Brain microvascular endothelial cell (primary cell): ENCODE measurements at regions not wholly inside any gene's neighbourhood (a gene's known extent, or its start where the extent isn't known, plus 50 kb on each side); places are given as distances from the start of the nearest gene placed in this dataset.
"Not testable (repeated sequence)": the region's sequence is repeated elsewhere in the genome, so short reads cannot be mapped to it uniquely, and the experiment has no call there.

Experiments used
- DNase-seq: peaks from one replicate; pipeline ENCODE4 v3.0.0-alpha.2; 2020
- H3K27ac ChIP-seq: fragments of 250-450 bp; sonication (Bioruptor Pico); 2 replicates; pipeline ENCODE4 v1.5.1; 2020; ENCODE audit warnings: mild to moderate bottlenecking, moderate library complexity
- H3K27me3 ChIP-seq: fragments of 250-450 bp; sonication (Bioruptor Pico); replicated peaks from 2 replicates; pipeline ENCODE4 v1.5.1; 2020; ENCODE audit warnings: mild to moderate bottlenecking
- H3K36me3 ChIP-seq: fragments of 250-450 bp; sonication (Bioruptor Pico); replicated peaks from 2 replicates; pipeline ENCODE4 v1.5.1; 2020; ENCODE audit warnings: mild to moderate bottlenecking
- H3K4me3 ChIP-seq: 2 replicates; pipeline ENCODE4 v1.5.1; 2011; ENCODE audit warnings: low read depth, mild to moderate bottlenecking, control low read depth, low read length, moderate library complexity
- in situ Hi-C: cut with HindIII; loops from 2 replicates; pipeline ENCODE4 v1.10.0; 2017; ENCODE audit warnings: low sequenced_read_pairs, low pct_ligation_motif_present
- TF ChIP-seq, protein P1 (sequence below): IDR thresholded peaks from 2 replicates; pipeline ENCODE4 v1.5.1; 2011; ENCODE audit warnings: low read depth, mild to moderate bottlenecking, moderate library complexity, low read length, control low read depth, inconsistent platforms; ENCODE audit errors: missing control alignments

DNA sequence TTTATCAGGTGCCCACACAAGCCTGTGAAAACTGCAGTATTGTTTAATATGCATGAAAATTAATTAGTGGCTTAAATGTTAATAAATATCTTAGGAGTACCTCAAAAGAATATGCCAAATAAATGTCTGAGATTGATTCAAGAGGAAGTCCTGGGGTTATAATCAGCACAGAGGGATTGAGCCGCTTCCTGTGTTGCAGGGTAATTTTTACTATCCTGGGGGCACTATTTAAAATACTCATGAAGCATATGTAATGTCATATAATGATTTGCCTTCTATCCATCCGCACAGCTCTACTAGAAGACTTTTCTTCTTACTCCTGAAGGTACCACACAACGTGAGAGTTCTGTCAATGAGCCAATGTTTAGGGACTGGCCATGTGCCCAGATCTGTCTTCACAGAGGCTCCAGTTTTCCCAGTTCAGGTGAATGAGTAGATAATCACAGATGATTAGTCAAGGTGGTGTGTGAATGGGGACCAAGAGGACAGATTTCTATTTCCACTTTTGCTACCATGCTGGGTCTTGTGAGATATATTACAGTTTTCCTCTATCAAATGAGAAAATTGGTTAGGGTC is 233.3 kb downstream of the USP46 start:
- in situ Hi-C loops: no loop called here
- Histone ChIP-seq H3K4me3 (no peak overlapping the region), H3K27me3 (no peaks in the 10 kb centered on the region), H3K36me3 (no peaks in the 10 kb centered on the region), H3K27ac (no peak overlapping the region)
- TF ChIP-seq, protein P1, sequence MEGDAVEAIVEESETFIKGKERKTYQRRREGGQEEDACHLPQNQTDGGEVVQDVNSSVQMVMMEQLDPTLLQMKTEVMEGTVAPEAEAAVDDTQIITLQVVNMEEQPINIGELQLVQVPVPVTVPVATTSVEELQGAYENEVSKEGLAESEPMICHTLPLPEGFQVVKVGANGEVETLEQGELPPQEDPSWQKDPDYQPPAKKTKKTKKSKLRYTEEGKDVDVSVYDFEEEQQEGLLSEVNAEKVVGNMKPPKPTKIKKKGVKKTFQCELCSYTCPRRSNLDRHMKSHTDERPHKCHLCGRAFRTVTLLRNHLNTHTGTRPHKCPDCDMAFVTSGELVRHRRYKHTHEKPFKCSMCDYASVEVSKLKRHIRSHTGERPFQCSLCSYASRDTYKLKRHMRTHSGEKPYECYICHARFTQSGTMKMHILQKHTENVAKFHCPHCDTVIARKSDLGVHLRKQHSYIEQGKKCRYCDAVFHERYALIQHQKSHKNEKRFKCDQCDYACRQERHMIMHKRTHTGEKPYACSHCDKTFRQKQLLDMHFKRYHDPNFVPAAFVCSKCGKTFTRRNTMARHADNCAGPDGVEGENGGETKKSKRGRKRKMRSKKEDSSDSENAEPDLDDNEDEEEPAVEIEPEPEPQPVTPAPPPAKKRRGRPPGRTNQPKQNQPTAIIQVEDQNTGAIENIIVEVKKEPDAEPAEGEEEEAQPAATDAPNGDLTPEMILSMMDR: no peak
- no peak for DNase-seq

GRCh38 chr4:52431410-52431809 is 227.7 kb downstream of the USP46 start:
- Histone ChIP-seq H3K27me3 (no peaks in the 10 kb centered on the region), H3K36me3 (no peaks in the 10 kb centered on the region), H3K4me3 (no peak overlapping the region), H3K27ac (no peak overlapping the region)
- TF ChIP-seq, protein P1: no peak
- no peak for DNase-seq
- in situ Hi-C loops: no loop called here

GRCh38 chr4:52431869-52432268 is 227.2 kb downstream of the USP46 start:
- no peak for DNase-seq
- Histone ChIP-seq H3K27me3 (no peaks in the 10 kb centered on the region), H3K36me3 (no peaks in the 10 kb centered on the region), H3K27ac (no peak overlapping the region), H3K4me3 (no peak overlapping the region)
- in situ Hi-C loops: no loop called here
- TF ChIP-seq, protein P1: no peak

DNA sequence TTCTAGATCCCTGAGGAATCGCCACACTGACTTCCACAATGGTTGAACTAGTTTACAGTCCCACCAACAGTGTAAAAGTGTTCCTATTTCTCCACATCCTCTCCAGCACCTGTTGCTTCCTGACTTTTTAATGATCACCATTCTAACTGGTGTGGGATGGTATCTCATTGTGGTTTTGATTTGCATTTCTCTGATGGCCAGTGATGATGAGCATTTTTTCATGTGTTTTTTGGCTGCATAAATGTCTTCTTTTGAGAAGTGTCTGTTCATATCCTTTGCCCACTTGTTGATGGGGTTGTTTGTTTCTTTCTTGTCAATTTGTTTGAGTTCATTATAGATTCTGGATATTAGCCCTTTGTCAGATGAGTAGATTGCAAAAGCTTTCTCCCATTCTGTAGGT is 216.6 kb downstream of the USP46 start:
- DNase-seq, H3K27ac ChIP-seq, H3K27me3 ChIP-seq, in situ Hi-C loops, H3K4me3 ChIP-seq, H3K36me3 ChIP-seq: not testable (repeated sequence)

- DNase-seq: no peak
- Histone ChIP-seq H3K4me3 (no peak overlapping the region), H3K27me3 (no peaks in the 10 kb centered on the region), H3K36me3 (no peaks in the 10 kb centered on the region), H3K27ac (no peak overlapping the region)
- TF ChIP-seq, protein P1: no peak
- in situ Hi-C loops: no loop called here
Observed at GRCh38 chr4:52472444-52472843, 186.7 kb downstream of the USP46 start.

GRCh38 chr4:52477191-52477780 is 181.8 kb downstream of the USP46 start:
- no peaks in the 10 kb centered on the region for H3K36me3 ChIP-seq
- DNase-seq: no peak
- TF ChIP-seq, protein P1: no peak
- H3K4me3 ChIP-seq: no peak overlapping the region
- in situ Hi-C loops: no loop called here
- no peak overlapping the region for H3K27ac ChIP-seq
- no peaks in the 10 kb centered on the region for H3K27me3 ChIP-seq
